ENCODE measurements at regions not wholly inside any gene's neighbourhood (a gene's known extent, or its start where the extent isn't known, plus 50 kb on each side); places are given as distances from the start of the nearest gene placed in this dataset.

GRCh38 chr9:24451346-24451745 is 94.4 kb downstream of the IZUMO3 start:
- TF ChIP-seq EZH2phosphoT487 (IDR thresholded peaks at IDR 0.05; ENCODE audit: low read depth): no peak
- no peak for TF ChIP-seq CTCF (IDR thresholded peaks at IDR 0.05; ENCODE audit: low read depth, low read length)
- H3K4me1 ChIP-seq (ENCODE audit: low read length): no peaks in the 10 kb centered on the region
- H3K9me3 ChIP-seq (ENCODE audit: insufficient read depth, low read length): no peaks in the 10 kb centered on the region
- no peak overlapping the region for H2AFZ ChIP-seq (ENCODE audit: low read depth, low read length)
- H3K27ac ChIP-seq (ENCODE audit: low read length): no peak overlapping the region
- H4K20me1 ChIP-seq (ENCODE audit: insufficient read depth, low read length): no peaks in the 10 kb centered on the region
- no peaks in the 10 kb centered on the region for H3K27me3 ChIP-seq (ENCODE audit: low read depth, low read length)
- no peak overlapping the region for H3K9ac ChIP-seq (ENCODE audit: low read length)
- no peaks in the 10 kb centered on the region for H3K79me2 ChIP-seq (ENCODE audit: low read length)
- H3K4me2 ChIP-seq (ENCODE audit: low read length): no peak overlapping the region
- no peak overlapping the region for H3K4me3 ChIP-seq (ENCODE audit: low read length)
- H3K36me3 ChIP-seq (replicated peaks; ENCODE audit: low read depth, low read length): no peaks in the 10 kb centered on the region

DNA sequence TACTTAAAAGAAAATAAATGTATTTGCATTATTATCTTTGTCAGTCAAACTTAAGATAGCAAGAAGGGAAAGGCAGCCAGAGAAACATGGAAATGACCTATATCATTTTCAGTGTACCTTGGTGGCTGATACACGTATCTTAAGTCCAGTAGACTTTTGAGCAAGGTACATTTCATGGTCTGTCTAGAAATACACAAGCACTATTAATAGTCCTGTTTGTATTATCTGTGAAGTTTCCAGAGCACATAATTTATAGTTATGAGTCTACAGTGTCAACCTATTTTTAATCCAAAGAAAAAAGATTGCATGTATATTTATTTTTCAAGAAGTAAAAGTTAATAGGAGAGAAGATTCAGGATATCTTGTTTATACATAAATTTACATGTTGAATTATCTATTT is 95.7 kb downstream of the IZUMO3 start:
- Histone ChIP-seq H3K9ac (ENCODE audit: low read length) (no peak overlapping the region), H3K27ac (ENCODE audit: low read length) (no peak overlapping the region), H3K36me3 (replicated peaks; ENCODE audit: low read depth, low read length) (no peaks in the 10 kb centered on the region), H3K4me1 (ENCODE audit: low read length) (no peaks in the 10 kb centered on the region), H2AFZ (ENCODE audit: low read depth, low read length) (no peak overlapping the region), H3K9me3 (ENCODE audit: insufficient read depth, low read length) (no peaks in the 10 kb centered on the region), H3K79me2 (ENCODE audit: low read length) (no peaks in the 10 kb centered on the region), H3K27me3 (ENCODE audit: low read depth, low read length) (no peaks in the 10 kb centered on the region), H4K20me1 (ENCODE audit: insufficient read depth, low read length) (no peaks in the 10 kb centered on the region), H3K4me3 (ENCODE audit: low read length) (no peak overlapping the region), H3K4me2 (ENCODE audit: low read length) (no peak overlapping the region)
- no peak for TF ChIP-seq EZH2phosphoT487 (IDR thresholded peaks at IDR 0.05; ENCODE audit: low read depth)
- TF ChIP-seq CTCF (IDR thresholded peaks at IDR 0.05; ENCODE audit: low read depth, low read length): no peak

GRCh38 chr9:24439456-24439855 is 106.2 kb downstream of the IZUMO3 start:
- Histone ChIP-seq H3K4me1 (ENCODE audit: low read length) (no peaks in the 10 kb centered on the region), H2AFZ (ENCODE audit: low read depth, low read length) (no peak overlapping the region), H3K4me3 (ENCODE audit: low read length) (no peak overlapping the region), H3K27me3 (ENCODE audit: low read depth, low read length) (no peaks in the 10 kb centered on the region), H3K79me2 (ENCODE audit: low read length) (no peaks in the 10 kb centered on the region), H3K9me3 (ENCODE audit: insufficient read depth, low read length) (no peaks in the 10 kb centered on the region), H3K36me3 (replicated peaks; ENCODE audit: low read depth, low read length) (no peaks in the 10 kb centered on the region), H4K20me1 (ENCODE audit: insufficient read depth, low read length) (no peaks in the 10 kb centered on the region), H3K4me2 (ENCODE audit: low read length) (no peak overlapping the region), H3K27ac (ENCODE audit: low read length) (no peak overlapping the region), H3K9ac (ENCODE audit: low read length) (no peak overlapping the region)
- TF ChIP-seq EZH2phosphoT487 (IDR thresholded peaks at IDR 0.05; ENCODE audit: low read depth) (no peak), CTCF (IDR thresholded peaks at IDR 0.05; ENCODE audit: low read depth, low read length) (no peak)

GRCh38 chr9:24438876-24439275 is 106.8 kb downstream of the IZUMO3 start:
- Histone ChIP-seq H3K4me1 (ENCODE audit: low read length) (no peaks in the 10 kb centered on the region), H3K4me3 (ENCODE audit: low read length) (no peak overlapping the region), H3K4me2 (ENCODE audit: low read length) (no peak overlapping the region), H3K79me2 (ENCODE audit: low read length) (no peaks in the 10 kb centered on the region), H3K9me3 (ENCODE audit: insufficient read depth, low read length) (no peaks in the 10 kb centered on the region), H3K27ac (ENCODE audit: low read length) (no peak overlapping the region), H3K27me3 (ENCODE audit: low read depth, low read length) (no peaks in the 10 kb centered on the region), H3K36me3 (replicated peaks; ENCODE audit: low read depth, low read length) (no peaks in the 10 kb centered on the region), H3K9ac (ENCODE audit: low read length) (no peak overlapping the region), H2AFZ (ENCODE audit: low read depth, low read length) (no peak overlapping the region), H4K20me1 (ENCODE audit: insufficient read depth, low read length) (no peaks in the 10 kb centered on the region)
- TF ChIP-seq EZH2phosphoT487 (IDR thresholded peaks at IDR 0.05; ENCODE audit: low read depth) (no peak), CTCF (IDR thresholded peaks at IDR 0.05; ENCODE audit: low read depth, low read length) (no peak)
